Peyer's patch (tissue), 4 donors: ENCODE measurements at regions not wholly inside any gene's neighbourhood (a gene's known extent, or its start where the extent isn't known, plus 50 kb on each side); places are given as distances from the start of the nearest gene placed in this dataset.
"Not testable (repeated sequence)": the region's sequence is repeated elsewhere in the genome, so short reads cannot be mapped to it uniquely, and the experiment has no call there.

ENCODE experiments used
- CTCF ChIP-seq, 6 experiments: fragments of 450-650 bp in 4 of 6; fragments of 200-600 bp in 2 of 6; sonication (generic) in 1 of 6; IDR thresholded peaks; one replicate each; pipeline ENCODE4 v1.5.1; 2017 to 2019; ENCODE audit warnings: antibody characterized with exemption in 6 of 6, mild to moderate bottlenecking in 3 of 6, moderate library complexity in 1 of 6
- POLR2A ChIP-seq, 2 donors: fragments of 450-650 bp; IDR thresholded peaks; one replicate each; pipeline ENCODE4 v1.5.1; 2017; ENCODE audit warnings: antibody characterized with exemption in 2 of 2, mild to moderate bottlenecking in 2 of 2, moderate library complexity in 2 of 2

GRCh38 chr1:189225794-189226145 lies 1251.9 kb downstream of the BRINP3 start:
- not testable (repeated sequence) for TF ChIP-seq CTCF, POLR2A (IDR thresholded peaks at IDR 0.05)
